A673 (cell line): ENCODE measurements at regions not wholly inside any gene's neighbourhood (a gene's known extent, or its start where the extent isn't known, plus 50 kb on each side); places are given as distances from the start of the nearest gene placed in this dataset.

ENCODE experiments used
- CTCF ChIP-seq: fragments of 300-800, 200-600 bp; sonication (generic); conservative IDR thresholded peaks from 2 replicates; pipeline ENCODE4 v1.5.1; 2017; ENCODE audit warnings: low read depth, mild to moderate bottlenecking, antibody characterized with exemption, low read length, moderate library complexity, mixed read lengths
- EZH2 ChIP-seq: fragments of 200-600 bp; sonication (generic); IDR thresholded peaks from 2 replicates; pipeline ENCODE4 v1.6.1; 2017; ENCODE audit warnings: borderline replicate concordance, low read depth, mild to moderate bottlenecking, mixed read lengths, antibody characterized with exemption, low read length; ENCODE audit not compliant: poor library complexity, severe bottlenecking

GRCh38 chr14:31955936-31956579, 121.0 kb upstream of the ARHGAP5 start:
- TF ChIP-seq CTCF (no peak), EZH2 (no peak)
